ENCODE measurements at regions not wholly inside any gene's neighbourhood (a gene's known extent, or its start where the extent isn't known, plus 50 kb on each side); places are given as distances from the start of the nearest gene placed in this dataset.

DNA sequence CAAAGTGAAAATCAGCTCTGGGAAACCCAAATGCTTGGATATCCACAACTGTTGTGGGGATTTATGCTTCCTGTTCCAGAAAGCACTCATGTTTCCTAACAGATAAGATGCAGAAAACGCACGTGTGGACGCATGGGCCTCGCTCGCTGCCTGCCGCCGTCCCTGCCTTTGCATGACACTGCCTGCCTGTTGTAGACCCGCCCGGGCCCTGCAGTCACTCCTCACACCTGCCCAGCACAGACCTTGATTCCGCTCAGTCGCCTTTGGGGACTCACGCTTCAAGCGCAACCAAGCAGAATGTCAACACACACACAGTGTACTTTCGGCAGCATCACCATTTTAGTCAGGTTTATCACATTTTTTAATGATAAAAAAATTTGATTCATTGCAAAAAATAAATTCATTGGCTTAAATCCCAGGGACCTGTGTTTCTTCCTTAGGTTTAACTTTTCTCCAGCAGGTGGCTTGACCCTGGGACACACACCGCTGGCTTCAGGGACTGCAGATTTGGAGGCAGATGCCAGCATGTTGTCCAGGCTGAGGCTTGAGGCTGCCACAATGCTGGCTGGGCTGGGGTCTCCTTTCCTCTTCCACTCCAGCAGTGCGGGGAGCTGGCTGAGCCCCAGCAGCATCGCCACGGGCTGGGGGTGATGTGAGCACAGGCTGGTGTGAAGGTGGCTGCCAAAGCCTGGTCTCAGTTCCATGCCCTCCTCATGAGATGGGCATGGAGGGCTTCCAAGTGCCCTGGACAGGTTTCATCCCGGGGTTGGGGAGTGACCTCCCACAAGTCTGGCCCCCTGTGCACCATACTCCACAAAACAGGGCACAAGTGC lies 416.9 kb upstream of the IRX4 start:
- Histone ChIP-seq H2AFZ (ENCODE audit: low read depth, low read length) (no peak overlapping the region), H3K36me3 (ENCODE audit: control insufficient read depth in 2 of 2, extremely low read depth in 1 of 2, insufficient read depth in 2 of 2, low read length in 2 of 2) (no peaks in the 10 kb centered on the region), H3K9me3 (replicated peaks; ENCODE audit: control insufficient read depth, insufficient read depth, low read length) (peaks cover 15% of the 10 kb centered on the region), H4K20me1 (replicated peaks; ENCODE audit: control insufficient read depth, extremely low read depth, insufficient read depth, low read length) (no peaks in the 10 kb centered on the region), H3K4me3 (replicated peaks in 1 of 3; ENCODE audit: insufficient read depth in 1 of 3, low read depth in 1 of 3, low read length in 3 of 3) (no peak overlapping the region), H3K4me1 (ENCODE audit: control insufficient read depth, extremely low read depth, insufficient read depth, low read length) (no peaks in the 10 kb centered on the region), H3K4me2 (ENCODE audit: insufficient read depth, low read length) (no peak overlapping the region), H3K79me2 (ENCODE audit: control insufficient read depth, insufficient read depth, low read length) (no peaks in the 10 kb centered on the region), H3K27ac (ENCODE audit: insufficient read depth, low read depth, low read length) (no peak overlapping the region), H3K27me3 (ENCODE audit: control insufficient read depth in 2 of 2, insufficient read depth in 2 of 2, low read length in 2 of 2) (no peaks in the 10 kb centered on the region), H3K9ac (replicated peaks; ENCODE audit: extremely low read depth, insufficient read depth, low read length) (no peak overlapping the region), H3K9me1 (replicated peaks; ENCODE audit: control insufficient read depth, extremely low read depth, insufficient read depth, low read length) (no peaks in the 10 kb centered on the region)
- TF ChIP-seq, protein P1, sequence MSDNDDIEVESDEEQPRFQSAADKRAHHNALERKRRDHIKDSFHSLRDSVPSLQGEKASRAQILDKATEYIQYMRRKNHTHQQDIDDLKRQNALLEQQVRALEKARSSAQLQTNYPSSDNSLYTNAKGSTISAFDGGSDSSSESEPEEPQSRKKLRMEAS (IDR thresholded peaks at IDR 0.05; ENCODE audit: insufficient read depth, insufficient read length), result no peak
- TF ChIP-seq GATA2 (IDR thresholded peaks at IDR 0.05; ENCODE audit: insufficient read depth, insufficient read length, low read depth, low read length) (no peak), MYC (IDR thresholded peaks at IDR 0.05; ENCODE audit: low read depth, low read length) (no peak), JUN (IDR thresholded peaks at IDR 0.05; ENCODE audit: borderline replicate concordance, insufficient read depth, insufficient read length, low read depth) (no peak), EZH2 (IDR thresholded peaks at IDR 0.05; ENCODE audit: borderline replicate concordance, low read depth, low read length, severe bottlenecking) (no peak), POLR2AphosphoS5 (IDR thresholded peaks at IDR 0.05; ENCODE audit: insufficient read depth, low read depth, low read length) (no peak), POLR2A (IDR thresholded peaks at IDR 0.05; ENCODE audit: low read depth, low read length) (no peak), FOS (IDR thresholded peaks at IDR 0.05; ENCODE audit: borderline replicate concordance, insufficient read depth, low read length) (no peak)
- TF ChIP-seq, protein P2, sequence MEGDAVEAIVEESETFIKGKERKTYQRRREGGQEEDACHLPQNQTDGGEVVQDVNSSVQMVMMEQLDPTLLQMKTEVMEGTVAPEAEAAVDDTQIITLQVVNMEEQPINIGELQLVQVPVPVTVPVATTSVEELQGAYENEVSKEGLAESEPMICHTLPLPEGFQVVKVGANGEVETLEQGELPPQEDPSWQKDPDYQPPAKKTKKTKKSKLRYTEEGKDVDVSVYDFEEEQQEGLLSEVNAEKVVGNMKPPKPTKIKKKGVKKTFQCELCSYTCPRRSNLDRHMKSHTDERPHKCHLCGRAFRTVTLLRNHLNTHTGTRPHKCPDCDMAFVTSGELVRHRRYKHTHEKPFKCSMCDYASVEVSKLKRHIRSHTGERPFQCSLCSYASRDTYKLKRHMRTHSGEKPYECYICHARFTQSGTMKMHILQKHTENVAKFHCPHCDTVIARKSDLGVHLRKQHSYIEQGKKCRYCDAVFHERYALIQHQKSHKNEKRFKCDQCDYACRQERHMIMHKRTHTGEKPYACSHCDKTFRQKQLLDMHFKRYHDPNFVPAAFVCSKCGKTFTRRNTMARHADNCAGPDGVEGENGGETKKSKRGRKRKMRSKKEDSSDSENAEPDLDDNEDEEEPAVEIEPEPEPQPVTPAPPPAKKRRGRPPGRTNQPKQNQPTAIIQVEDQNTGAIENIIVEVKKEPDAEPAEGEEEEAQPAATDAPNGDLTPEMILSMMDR (IDR thresholded peaks at IDR 0.05; ENCODE audit: extremely low read depth in 1 of 2, insufficient read depth in 1 of 2, low read depth in 1 of 2, low read length in 2 of 2), result no peak
- DNase-seq (ENCODE audit: low read depth, low spot score) (no peak), FAIRE-seq (no peak)
- POLR2A ChIA-PET, result no interaction called here
- dilution Hi-C loops (cut with MboI; ENCODE audit: extremely low pct_ligation_motif_present, low sequenced_read_pairs) (no loop called here), intact Hi-C loops (cut with micrococcal nuclease) (no loop called here)
- BruUV-seq (replicated peaks), result no TSS peak
- CTCF ChIA-PET, result no interaction called here

Measured in endothelial cell of umbilical vein (primary cell).